Activated CD8-positive, alpha-beta memory T cell treated with anti-CD3 and anti-CD28 coated beads, Interleukin-2, amount 50 U/mL, for 1 hour (primary cell): ENCODE measurements at regions not wholly inside any gene's neighbourhood (a gene's known extent, or its start where the extent isn't known, plus 50 kb on each side); places are given as distances from the start of the nearest gene placed in this dataset.
"Not testable (repeated sequence)": the region's sequence is repeated elsewhere in the genome, so short reads cannot be mapped to it uniquely, and the experiment has no call there.

Experiments used
- DNase-seq: peaks from one replicate; pipeline ENCODE4 v3.0.0-alpha.2; 2020; ENCODE audit errors: extremely low read depth

DNA sequence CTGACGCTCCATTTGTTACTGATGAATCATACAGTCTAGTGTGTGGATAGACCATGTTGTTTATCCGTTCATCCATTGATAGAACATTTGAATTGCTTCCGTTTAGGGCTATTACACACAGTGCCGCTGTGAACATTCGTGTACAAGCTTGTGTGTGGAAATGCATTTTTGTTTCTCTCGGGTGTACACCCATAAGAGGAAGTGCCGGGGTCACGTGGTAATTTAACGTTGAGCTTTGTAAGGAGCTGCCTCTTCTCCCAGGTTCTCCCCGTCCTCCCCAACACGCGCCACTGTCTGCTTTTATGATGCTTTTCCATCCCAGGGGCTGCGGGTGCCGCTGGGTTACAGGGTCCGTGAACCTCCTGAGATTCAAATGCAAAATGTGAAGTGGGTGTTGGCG lies 142.3 kb downstream of the IGLL1 start:
- no peak for DNase-seq

DNA sequence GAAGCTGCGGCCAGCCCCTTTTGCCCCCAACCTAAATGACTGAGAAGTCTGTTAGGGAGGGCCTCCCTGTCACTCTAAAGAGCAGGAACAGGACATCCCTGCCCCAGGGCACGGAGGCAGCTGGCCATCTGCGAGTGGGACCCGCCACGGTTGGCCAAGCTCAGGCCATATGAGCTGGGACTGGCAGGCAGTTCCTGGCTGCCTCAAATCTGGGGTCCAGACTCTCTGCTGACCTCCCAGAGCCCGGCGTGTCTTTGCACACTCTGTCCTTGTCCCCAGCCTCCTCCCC lies 143.0 kb downstream of the IGLL1 start:
- not testable (repeated sequence) for DNase-seq

DNA sequence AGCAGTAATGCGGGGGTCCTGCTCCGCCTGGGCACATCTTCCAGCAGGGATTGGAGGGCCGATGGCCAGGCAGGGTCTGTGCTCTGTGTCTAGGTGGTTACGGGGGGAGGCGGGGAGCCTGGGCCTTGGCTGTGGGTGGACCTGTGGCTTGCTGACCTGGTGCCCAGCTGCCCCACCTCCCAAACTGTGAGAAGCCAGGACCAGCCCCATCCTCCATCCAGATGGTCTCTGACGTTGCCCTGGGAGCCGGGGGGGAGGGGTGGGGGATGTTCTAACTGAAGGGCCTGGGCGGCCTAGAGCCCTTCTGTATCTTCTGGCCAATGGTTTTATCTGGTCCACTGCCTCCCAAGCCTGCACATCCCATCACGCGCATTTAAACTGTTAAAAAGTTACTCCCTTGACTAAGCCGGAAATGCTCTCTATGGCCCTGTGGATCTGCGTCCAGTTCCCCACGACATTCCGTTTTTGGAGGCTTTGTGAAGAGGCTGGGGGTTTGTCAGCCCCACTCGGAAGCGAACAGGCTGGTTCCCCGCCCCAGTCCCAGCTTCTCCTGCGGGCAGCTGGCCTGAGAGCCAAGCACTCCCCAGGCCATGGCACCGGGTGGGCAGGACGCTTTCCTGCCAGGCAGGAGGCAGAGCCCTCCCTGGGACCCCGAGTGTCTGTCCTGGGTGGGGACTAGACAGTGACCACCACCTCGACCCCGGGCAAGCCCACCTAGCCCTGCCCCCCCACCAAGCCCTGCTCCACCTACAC lies 143.6 kb downstream of the IGLL1 start:
- DNase-seq, result not testable (repeated sequence)

DNA sequence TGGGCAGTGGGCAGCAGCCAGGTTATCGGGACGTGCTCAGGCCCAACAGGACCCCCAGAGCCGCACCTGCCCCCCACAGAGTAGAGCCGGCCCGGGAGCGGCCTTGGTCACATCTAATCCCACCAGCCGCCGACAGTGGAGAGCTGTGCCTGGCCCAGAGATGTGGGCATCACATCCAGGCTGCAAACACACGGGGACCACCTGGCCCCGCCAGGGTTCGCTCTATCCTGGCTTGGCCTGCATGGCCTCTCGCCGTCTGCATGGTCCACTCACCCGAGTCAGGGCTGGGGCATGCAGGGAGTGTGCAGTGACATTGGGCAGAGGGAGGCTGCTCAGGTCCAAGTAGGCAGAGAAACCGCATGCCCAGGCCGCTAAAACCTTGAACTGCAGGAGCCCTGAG lies 144.9 kb downstream of the IGLL1 start:
- not testable (repeated sequence) for DNase-seq

DNA sequence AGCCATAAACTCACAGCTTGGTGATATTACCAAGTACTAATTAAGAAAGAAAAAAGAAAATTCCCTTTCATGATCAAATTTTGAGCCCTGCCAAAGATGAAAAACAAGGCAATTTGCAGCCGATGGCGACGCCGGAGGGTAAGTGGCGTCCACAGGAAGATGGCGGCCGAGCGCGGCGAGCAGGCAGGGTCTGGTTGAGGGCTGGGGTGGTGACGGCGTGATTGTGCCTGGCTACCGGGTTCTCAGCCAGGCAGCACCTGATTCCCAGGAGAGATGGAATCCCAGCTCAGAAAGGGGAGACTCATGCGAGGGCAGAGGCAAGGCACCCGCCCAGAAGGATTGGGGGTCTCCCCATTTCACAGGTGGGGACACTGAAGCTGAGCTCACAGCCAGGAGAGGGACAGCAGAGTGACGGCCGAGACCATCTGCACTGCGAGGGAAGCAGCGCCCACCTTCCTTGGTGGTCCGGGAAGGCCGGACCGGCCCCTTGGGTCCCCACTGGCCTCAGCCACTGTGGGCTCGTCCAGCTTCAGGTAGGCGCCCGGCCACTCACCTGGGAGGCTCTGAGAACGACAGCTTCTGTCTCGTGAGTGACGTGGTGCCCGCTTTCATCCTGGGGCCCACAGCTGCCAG lies 145.8 kb downstream of the IGLL1 start:
- DNase-seq, result not testable (repeated sequence)

DNA sequence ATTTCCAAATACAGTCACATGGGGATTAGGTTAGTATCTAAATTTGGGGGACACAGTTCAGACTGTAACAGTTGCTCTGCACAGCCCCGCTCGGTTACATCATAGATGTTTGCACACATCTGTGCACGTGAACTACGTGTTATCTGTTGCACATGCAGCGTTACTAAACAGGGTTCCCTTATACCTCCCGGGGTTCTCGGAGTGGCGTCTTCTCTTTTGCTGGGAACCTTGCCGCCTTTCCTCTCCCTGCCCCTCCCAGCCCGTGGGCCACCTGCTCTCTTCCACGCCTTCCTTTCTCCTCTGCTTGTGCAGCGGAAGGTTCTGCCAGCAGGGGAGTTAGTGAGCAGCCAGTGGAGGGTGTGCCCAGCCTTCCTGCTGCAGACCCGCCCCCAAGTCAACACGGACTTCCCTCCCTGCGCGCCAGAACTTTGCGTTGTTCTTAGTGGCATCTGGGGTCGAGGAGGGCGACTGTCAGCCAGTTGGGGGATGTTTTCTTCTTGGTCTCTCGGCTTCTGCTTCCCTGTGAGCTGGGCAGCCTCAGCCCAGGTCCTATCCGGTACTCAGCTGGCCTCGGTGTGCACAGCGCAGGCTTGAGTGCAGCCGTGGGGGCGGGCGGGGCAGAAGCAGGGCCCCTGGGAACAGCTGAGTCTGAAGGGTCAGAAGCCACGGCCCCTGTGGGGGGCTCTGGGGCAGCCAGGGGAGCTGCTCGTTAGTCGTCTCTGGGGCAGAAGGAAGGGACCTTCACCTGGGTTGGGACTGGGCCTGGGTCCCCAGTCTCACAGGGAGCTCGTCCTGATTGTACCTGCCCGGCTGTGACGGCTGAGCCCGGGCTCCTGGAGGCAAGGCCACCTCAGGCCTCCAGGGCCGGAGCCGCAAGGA lies 146.7 kb downstream of the IGLL1 start:
- not testable (repeated sequence) for DNase-seq

DNA sequence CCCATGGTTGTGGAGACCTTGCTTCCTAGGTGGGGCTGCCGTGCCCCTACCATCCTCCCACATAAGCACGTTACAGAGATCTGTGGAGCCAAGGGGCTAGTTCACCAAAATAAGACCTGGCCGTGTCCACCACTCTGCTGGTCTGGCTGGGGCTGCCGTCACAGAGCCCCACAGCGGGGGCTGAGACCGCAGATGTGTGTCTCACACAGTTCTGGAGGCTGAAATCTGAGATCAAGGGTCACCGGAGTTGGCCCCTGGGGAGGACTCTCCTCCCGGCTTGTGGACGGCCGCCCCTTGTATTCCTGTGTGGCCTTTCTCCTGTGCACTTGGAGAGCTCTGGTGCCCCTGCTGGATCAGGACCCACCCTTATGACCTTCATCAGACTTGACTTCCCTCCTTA lies 147.4 kb downstream of the IGLL1 start:
- not testable (repeated sequence) for DNase-seq

DNA sequence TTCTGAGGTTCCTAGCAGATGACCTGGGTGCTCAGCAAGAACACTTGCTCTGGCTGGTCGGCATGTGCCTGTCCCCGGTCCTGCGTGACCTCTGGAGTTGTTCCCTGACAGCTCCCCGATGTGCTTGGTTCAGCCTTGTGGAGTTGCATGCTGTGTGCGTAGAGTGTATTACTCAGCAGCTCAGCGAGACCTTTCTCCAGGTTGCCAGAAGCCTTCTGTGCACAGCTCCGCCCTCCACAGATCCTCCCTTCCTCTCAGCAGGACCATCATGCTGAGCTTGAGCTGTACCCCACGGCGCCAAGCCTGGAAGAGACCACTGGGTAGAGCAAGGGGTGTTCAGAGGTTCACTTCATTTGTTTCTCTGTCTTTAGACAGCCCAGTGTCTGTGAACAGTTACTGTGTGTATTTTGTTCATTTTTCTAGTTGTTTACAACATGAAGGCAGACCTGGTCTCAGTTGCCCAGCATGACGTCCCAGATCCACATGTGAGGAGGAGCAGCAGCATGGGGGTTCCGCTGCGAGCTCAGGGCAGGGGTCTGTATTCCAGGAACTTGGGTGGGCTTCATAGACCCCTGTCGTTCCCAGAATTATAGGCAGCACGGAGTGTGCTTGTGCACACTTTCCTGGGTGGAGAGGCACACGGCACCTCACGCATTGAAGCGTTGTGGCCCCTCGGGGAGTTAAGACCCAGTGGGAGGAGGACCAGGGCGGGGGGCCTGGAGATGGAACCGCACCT lies 148.6 kb downstream of the IGLL1 start:
- DNase-seq, result no peak

DNA sequence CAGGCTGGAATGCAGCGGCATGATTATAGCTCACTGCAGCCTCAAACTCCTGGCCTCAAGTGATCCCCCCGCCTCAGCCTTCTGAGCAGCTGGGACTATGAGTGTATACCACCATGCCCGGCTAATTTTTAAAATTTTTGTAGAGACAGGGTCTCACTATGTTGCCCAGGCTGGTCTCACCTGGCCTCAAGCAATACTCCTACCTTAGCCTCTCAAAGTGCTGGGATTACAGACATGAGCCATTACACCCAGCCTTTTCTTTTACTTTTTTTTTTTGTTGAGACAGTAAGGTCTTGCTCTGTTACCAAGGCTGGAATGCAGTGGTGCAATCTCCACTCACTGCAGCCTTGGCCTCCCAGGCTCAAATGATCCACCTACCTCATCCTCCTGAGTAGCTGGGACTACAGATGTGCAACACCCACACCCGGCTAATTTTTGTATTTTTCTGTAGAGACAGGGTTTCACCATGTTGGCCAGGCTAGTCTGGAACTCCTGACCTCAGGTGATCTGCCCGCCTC lies 155.5 kb downstream of the IGLL1 start:
- DNase-seq, result not testable (repeated sequence)

DNA sequence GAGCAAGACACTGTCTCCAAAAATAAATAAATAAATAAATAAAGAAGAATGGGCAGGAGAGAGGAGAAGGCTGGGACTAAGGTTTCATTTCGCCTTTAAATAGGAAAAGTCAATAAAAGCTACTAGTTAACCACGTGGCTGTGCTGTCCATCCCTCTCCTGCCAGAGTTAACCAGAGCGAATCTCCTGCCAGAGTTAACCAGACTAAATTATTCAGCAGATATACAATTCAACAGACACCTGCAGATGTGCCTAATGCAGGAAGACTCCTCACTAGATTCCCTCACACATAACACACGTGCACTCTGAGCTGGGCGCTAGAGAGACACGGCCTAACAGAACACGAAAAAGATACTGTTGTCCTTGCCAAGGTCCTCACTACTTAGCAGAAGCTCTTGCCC lies 156.1 kb downstream of the IGLL1 start:
- DNase-seq, result no peak

DNA sequence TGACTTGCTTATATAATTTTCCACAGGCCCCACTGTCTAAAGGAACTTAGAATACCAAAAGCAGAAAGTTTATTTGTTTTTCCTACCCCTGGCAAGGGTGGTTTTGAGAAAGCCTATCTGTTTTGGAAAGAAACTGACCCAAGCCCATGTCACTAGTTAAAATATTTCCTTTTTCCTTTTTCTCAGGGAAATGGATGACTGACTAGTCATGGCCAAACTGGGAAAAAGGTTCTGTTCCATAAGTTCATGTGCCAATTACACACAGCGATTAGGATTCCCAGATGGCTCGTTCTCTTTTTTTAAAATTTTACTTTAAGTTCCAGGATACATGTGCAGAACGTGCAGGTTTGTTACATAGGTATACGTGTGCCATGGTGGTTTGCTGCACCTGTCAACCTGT lies 157.8 kb downstream of the IGLL1 start:
- not testable (repeated sequence) for DNase-seq

DNA sequence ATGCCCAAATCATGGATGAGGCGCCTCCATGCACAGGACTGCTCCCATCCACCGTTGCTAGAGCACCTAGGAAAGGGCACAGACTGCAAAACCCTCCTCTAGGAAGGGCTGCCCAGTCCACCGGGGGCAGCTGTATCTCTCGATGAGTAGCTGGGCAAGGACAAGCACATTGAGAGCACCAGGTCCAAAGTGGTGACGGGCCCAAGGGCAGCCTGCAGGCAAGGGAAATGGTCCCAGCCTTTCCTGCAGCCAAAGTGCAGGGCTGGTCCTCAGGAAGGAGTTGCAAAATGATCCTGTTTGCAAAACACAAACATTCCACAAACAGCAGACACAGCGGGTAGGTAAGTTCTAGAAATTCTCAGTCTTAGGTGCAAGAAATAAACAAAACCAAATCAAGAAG lies 158.8 kb downstream of the IGLL1 start:
- not testable (repeated sequence) for DNase-seq

DNA sequence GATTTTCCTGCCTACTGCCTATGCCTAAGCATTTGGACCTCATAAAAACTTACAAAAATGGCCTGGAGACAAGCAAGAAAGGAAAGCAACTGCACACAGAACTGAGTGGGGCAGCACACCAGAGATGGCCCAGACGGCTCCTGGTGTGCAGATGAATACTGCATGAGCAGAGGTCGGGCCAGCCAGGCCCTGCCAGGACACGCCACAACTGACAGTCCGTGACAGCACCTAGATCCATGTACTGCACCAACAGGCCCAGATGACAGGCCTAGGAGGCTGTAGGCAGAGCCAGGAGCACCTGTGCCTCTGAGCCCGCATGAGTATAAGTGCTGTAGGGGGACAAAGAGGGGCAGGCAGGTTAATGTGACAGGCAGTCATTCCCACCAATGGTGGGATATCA lies 160.2 kb downstream of the IGLL1 start:
- DNase-seq, result no peak

DNA sequence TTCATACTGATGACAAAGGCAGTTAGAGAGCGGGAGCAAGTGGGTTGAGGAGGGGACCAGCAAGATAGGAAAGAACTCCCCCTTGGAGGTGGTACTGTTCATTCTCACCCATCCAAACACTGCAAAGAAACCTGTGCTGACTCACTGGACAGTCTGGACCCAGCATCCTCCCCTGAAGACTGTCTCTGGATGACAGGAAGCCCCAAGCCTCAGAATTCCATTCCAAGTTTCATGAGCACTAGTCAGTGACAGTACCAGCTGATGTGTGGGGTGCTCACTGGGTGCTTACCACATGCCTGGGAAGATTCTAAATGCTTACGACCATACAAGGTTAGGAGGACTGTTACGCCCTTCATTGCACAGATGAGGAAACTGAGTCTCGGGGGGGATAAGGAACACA lies 160.9 kb downstream of the IGLL1 start:
- no peak for DNase-seq

DNA sequence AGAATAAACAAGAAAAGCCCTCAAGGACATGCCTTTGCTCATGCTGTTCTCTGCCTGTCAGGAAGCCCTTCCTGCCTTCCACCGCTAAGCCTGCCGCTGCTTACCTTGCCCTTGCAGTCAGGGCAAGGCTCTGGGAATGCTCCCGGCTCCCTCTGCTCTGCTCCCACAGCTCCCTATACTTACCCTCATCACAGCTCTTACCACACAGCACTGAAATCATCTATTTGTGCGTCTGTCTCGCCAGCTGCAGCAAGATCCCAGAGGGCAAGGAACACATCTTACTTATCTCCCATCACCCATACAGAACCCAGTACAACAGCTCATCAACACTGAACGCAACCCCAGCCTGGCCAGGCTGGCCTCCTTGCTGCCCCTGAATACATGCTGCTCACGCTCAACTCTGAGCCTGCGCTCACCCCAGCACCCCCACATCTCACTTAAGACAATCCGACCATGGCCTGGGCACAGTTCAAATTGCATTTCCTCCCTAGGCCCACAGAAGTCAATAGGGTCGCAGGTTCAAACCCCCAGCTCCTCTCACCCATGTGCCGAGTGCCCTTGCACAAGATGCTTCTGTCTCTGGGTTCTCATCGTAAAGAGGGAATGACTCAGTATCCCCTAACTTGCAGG lies 161.8 kb downstream of the IGLL1 start:
- no peak for DNase-seq

DNA sequence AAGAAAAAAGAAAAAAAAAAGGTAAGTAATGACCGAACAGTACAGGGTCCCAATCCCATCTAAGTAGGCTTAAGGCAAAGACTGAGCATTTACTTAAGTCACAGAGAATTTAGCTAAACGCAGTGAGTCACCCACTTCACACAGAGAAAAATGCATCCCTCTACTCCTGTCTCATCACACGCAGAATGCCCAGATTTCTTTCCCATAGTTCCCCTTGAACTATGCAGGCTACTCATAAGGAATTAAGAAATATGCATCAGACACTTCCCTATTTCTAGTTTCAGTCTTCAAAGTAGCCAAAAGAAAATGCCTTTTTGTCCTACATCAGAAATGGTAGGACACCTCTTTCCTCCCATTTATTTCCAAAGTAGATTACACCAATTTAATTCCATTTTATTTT lies 162.8 kb downstream of the IGLL1 start:
- not testable (repeated sequence) for DNase-seq

DNA sequence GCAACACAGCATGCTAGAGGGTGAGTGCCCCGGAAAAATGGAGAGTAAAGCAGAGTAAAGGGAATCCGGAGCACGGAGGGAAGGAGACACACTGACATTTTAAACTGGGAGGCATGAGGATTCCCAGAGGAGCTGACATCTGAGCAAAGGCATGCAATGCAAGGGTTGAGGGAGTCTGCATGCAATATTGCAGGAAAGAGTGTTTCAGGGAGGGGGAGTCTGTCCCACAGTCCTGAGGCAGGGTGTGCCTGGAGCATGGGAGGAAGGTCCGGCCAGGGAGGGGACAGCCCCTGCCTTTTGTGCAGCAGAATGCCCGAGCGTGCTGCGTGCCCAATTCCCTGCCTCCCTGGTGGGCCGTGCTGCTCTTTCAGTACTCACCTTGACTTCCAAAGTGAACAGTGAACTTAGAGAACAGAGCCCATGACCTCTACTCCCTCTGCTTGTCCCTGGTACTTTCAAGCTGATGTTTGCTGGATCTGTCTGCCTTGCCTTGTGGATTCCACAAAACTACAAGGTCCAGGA lies 163.9 kb downstream of the IGLL1 start:
- DNase-seq, result not testable (repeated sequence)

DNA sequence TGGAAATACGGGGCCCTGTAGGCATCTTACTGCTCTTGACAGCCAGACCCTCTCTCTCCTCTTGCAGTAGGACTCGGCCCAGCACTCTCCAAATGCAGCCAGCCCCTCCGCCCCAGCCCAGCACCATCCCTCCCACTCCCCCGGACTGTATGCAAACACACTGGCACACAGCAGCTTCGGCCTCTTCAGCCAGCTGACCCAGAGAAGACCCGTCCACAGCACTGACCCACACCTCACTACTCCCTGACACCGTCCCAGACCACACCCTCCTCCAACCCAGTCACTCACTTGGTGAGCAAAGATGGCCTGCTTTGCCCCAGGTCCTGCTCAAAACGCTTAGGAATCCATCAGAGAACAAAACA lies 164.6 kb downstream of the IGLL1 start:
- no peak for DNase-seq

DNA sequence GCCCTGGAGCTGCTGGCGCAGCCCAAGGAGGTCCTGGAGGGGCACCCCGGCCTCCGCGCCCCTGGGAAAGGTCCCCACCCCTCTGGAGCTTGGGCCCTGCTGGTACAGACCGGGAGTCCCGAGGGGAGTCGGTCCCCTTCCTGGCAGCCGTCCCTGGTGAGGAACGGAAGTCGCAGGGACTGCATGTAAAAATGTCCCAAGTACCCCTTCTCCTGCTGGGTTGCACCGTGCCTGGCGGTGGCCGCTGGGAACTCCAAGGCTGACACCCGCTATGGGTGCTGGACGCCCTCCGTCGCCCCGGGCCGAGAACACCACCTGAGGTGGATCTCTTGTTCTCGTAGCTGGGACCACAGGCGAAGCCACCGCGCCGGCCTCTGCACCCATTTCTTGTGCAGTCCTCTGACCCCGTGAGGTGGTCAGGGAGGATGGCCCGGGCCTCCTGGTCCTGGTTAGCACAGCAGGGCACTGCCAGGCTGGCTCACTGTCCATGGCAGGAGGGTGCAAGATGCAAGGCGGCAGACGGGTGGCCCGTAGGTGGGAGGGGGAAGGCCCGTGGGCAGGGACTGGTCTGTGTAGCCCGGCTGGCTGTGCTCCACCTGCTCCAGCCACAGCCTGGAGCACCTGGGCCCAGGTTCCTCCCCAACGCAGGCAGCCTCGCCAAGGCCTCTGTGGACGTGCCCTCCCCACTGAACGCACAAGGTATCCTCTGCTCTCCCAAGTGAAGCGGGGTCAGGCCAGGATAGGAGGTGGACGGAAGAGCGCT lies 165.2 kb downstream of the IGLL1 start:
- DNase-seq, result no peak

DNA sequence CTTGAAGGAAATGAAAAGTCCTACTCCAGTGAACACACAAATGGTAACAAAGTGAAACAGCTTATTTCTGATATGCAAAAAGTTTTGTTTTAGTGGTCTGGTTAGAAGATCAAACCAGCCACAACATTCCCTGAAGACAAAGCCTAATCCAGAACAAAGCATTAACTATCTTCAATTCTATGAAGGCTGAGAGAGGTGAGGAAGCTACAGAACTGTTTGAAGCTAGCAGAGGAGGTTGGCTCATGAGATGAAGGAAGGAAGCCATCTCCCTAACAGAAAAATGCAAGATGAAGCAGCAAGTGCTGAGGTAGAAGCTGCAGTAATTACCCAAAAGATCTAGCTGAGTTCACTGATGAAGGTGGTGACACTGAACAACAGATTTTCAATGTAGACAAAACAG lies 168.4 kb downstream of the IGLL1 start:
- DNase-seq, result no peak
